HCT116 (cell line): ENCODE measurements at regions not wholly inside any gene's neighbourhood (a gene's known extent, or its start where the extent isn't known, plus 50 kb on each side); places are given as distances from the start of the nearest gene placed in this dataset.

Source experiments
- ATAC-seq: fragments of 200-7000 bp; cut with Tn5 transposase; 2 replicates; pipeline ENCODE4 v1.9.1; 2020; ENCODE audit warnings: mild to moderate bottlenecking, moderate library complexity
- BruUV-seq: library from RNA; stranded (reverse); fragments of 400-500 nt; replicated peaks from 2 replicates; lab custom pipeline; 2021; lab: Mats Ljungman, UMichigan
- CTCF ChIA-PET: fragments of 300-600 bp; sonication (Branson Sonifier 250); formaldehyde crosslinking; loops from one replicate; lab custom pipeline; 2021; ENCODE audit warnings: antibody characterized with exemption; lab: Charles Lee
- POLR2A ChIA-PET: fragments of 300-600, 350-600 bp; sonication (Branson Sonifier 250); formaldehyde crosslinking; loops from one replicate; lab custom pipeline; 2021; ENCODE audit warnings: antibody characterized with exemption; lab: Charles Lee
- RAD21 ChIA-PET, 2 experiments: fragments of 300-600 bp; sonication (Branson Sonifier 250); formaldehyde crosslinking; loops; one replicate each; lab custom pipeline; 2023; ENCODE audit warnings: low total read pairs in 2 of 2; ENCODE audit not compliant: uncharacterized antibody in 2 of 2, unreplicated experiment in 2 of 2, low non-redundant PET in 1 of 2; lab: Charles Lee
- DNase-seq: peaks from one replicate; pipeline ENCODE4 v3.0.0-alpha.2; 2010; ENCODE audit warnings: low read depth, low spot score
- H2AFZ ChIP-seq: fragments of 200-600 bp; shearing (Covaris generic), sonication (generic); 2 replicates; pipeline ENCODE4 v1.6.1; 2017; ENCODE audit warnings: low read depth, mixed run types, mixed read lengths, antibody characterized with exemption, low read length; ENCODE audit not compliant: poor library complexity, severe bottlenecking
- H3K27ac ChIP-seq: 2 replicates; pipeline ENCODE4 v1.5.1; 2012; ENCODE audit warnings: low read depth, low read length
- H3K27me3 ChIP-seq: fragments of 200-600 bp; sonication (generic); 2 replicates; pipeline ENCODE4 v1.6.1; 2016; ENCODE audit warnings: mixed run types, low read length, mixed read lengths; ENCODE audit not compliant: insufficient read depth
- H3K36me3 ChIP-seq, 2 experiments: fragments of 200-500 bp in 1 of 2; fragments of 200-600 bp in 1 of 2; sonication (Bioruptor generic) in 1 of 2; sonication (generic) in 1 of 2; 2 replicates each; pipeline versions ENCODE4 v1.5.1 to v1.6.1; 2014 to 2016; ENCODE audit warnings: low read length in 2 of 2, inconsistent platforms in 1 of 2, mixed read lengths in 1 of 2, mixed run types in 1 of 2; ENCODE audit not compliant: insufficient read depth in 2 of 2, control insufficient read depth in 1 of 2
- H3K4me1 ChIP-seq, 2 experiments: fragments of 200-600 bp in 1 of 2; sonication (generic) in 1 of 2; 2 replicates each; pipeline versions ENCODE4 v1.5.1 to v1.6.1; 2012 to 2017; ENCODE audit warnings: low read length in 2 of 2, inconsistent platforms in 1 of 2, mild to moderate bottlenecking in 1 of 2, mixed read lengths in 1 of 2, mixed run types in 1 of 2, moderate library complexity in 1 of 2; ENCODE audit not compliant: insufficient read depth in 2 of 2, control insufficient read depth in 1 of 2
- H3K4me2 ChIP-seq: fragments of 200-600 bp; sonication (generic); 2 replicates; pipeline ENCODE4 v1.6.1; 2017; ENCODE audit warnings: mixed run types, low read length, mixed read lengths
- H3K4me3 ChIP-seq, 2 experiments: fragments of 200-600 bp in 1 of 2; sonication (generic) in 1 of 2; replicated peaks in 1 of 2; 2 replicates each; pipeline ENCODE4 v1.5.1; 2011 to 2016; ENCODE audit warnings: low read length in 2 of 2, control low read depth in 1 of 2, low read depth in 1 of 2, mild to moderate bottlenecking in 1 of 2, mixed read lengths in 1 of 2, mixed run types in 1 of 2
- H3K79me2 ChIP-seq: fragments of 200-600 bp; sonication (generic); 2 replicates; pipeline ENCODE4 v1.6.1; 2017; ENCODE audit warnings: mild to moderate bottlenecking, mixed run types, low read length, moderate library complexity, mixed read lengths; ENCODE audit not compliant: insufficient read depth
- H3K9ac ChIP-seq: fragments of 200-600 bp; sonication (generic); 2 replicates; pipeline ENCODE4 v1.6.1; 2016; ENCODE audit warnings: low read length, mixed read lengths
- H3K9me2 ChIP-seq: fragments of 200-600 bp; sonication (generic), shearing (Covaris generic); 2 replicates; pipeline ENCODE4 v1.6.1; 2017; ENCODE audit warnings: mixed run types, mild to moderate bottlenecking, moderate library complexity; ENCODE audit not compliant: insufficient read depth
- H3K9me3 ChIP-seq, 2 experiments: fragments of 200-500 bp in 1 of 2; fragments of 200-600 bp in 1 of 2; sonication (Bioruptor generic) in 1 of 2; sonication (generic) in 1 of 2; 2 replicates each; pipeline ENCODE4 v1.6.1; 2014 to 2017; ENCODE audit warnings: low read length in 2 of 2, mixed read lengths in 2 of 2, inconsistent platforms in 1 of 2, low read depth in 1 of 2, mild to moderate bottlenecking in 1 of 2, mixed run types in 1 of 2, moderate library complexity in 1 of 2; ENCODE audit not compliant: control insufficient read depth in 1 of 2, insufficient read depth in 1 of 2
- H4K20me1 ChIP-seq: fragments of 200-600 bp; sonication (generic), shearing (Covaris generic); 2 replicates; pipeline ENCODE4 v1.6.1; 2017; ENCODE audit warnings: mixed run types, mild to moderate bottlenecking, moderate library complexity; ENCODE audit not compliant: insufficient read depth
- CEBPB ChIP-seq: IDR thresholded peaks from 2 replicates; pipeline ENCODE4 v1.6.1; 2012; ENCODE audit warnings: low read depth
- CTCF ChIP-seq, 3 experiments: fragments of 200-600 bp in 1 of 3; sonication (generic) in 1 of 3; IDR thresholded peaks in 2 of 3; conservative IDR thresholded peaks in 1 of 3; 2 replicates each; pipeline ENCODE4 v1.5.1; 2012 to 2017; ENCODE audit warnings: low read depth in 2 of 3, low read length in 2 of 3, antibody characterized with exemption in 1 of 3, borderline replicate concordance in 1 of 3, control low read depth in 1 of 3, mild to moderate bottlenecking in 1 of 3, mixed read lengths in 1 of 3, mixed run types in 1 of 3, moderate library complexity in 1 of 3; ENCODE audit not compliant: insufficient read depth in 1 of 3
- EGR1 ChIP-seq: IDR thresholded peaks from 2 replicates; pipeline ENCODE4 v1.6.1; 2012; ENCODE audit warnings: low read depth
- ELF1 ChIP-seq: IDR thresholded peaks from 2 replicates; pipeline ENCODE4 v1.6.1; 2012; ENCODE audit warnings: low read depth, borderline replicate concordance
- EZH2 ChIP-seq: fragments of 200-600 bp; sonication (generic); IDR thresholded peaks from 2 replicates; pipeline ENCODE4 v1.6.1; 2017; ENCODE audit warnings: antibody characterized with exemption, mixed run types
- EZH2phosphoT487 ChIP-seq: fragments of 200-600 bp; IDR thresholded peaks from 2 replicates; pipeline ENCODE4 v1.6.1; 2018; ENCODE audit warnings: antibody characterized with exemption, borderline replicate concordance
- FOSL1 ChIP-seq: IDR thresholded peaks from 2 replicates; pipeline ENCODE4 v1.6.1; 2012; ENCODE audit warnings: low read depth
- JUND ChIP-seq: IDR thresholded peaks from 2 replicates; pipeline ENCODE4 v1.6.1; 2012
- POLR2A ChIP-seq: IDR thresholded peaks from 2 replicates; pipeline ENCODE4 v1.7.0; 2011; ENCODE audit warnings: borderline replicate concordance; ENCODE audit not compliant: insufficient read depth, insufficient read length; ENCODE audit errors: extremely low read depth
- POLR2AphosphoS5 ChIP-seq: IDR thresholded peaks from 2 replicates; pipeline ENCODE4 v1.6.1; 2011; ENCODE audit warnings: mild to moderate bottlenecking, low read depth, low read length, moderate library complexity
- RAD21 ChIP-seq: IDR thresholded peaks from 2 replicates; pipeline ENCODE4 v1.6.1; 2012; ENCODE audit warnings: low read depth, mild to moderate bottlenecking
- SIN3A ChIP-seq: IDR thresholded peaks from 2 replicates; pipeline ENCODE4 v1.6.1; 2012; ENCODE audit warnings: low read depth
- SP1 ChIP-seq: IDR thresholded peaks from 2 replicates; pipeline ENCODE4 v1.6.1; 2012; ENCODE audit warnings: low read depth
- SRF ChIP-seq: IDR thresholded peaks from 2 replicates; pipeline ENCODE4 v1.6.1; 2012; ENCODE audit warnings: low read depth
- YY1 ChIP-seq: IDR thresholded peaks from 2 replicates; pipeline ENCODE4 v1.6.1; 2011; ENCODE audit warnings: low read length, low read depth, moderate library complexity, mild to moderate bottlenecking; ENCODE audit not compliant: insufficient replicate concordance; ENCODE audit errors: extremely low read depth
- ZFX ChIP-seq: fragments of 450-650 bp; IDR thresholded peaks from 2 replicates; pipeline ENCODE4 v1.6.1; 2017
- intact Hi-C: fragments of 100-400 bp; cut with micrococcal nuclease; formaldehyde crosslinking; loops from 2 replicates; pipeline ENCODE4 v1.10.0; 2022
- TF ChIP-seq, protein P1 (sequence below): IDR thresholded peaks from 2 replicates; pipeline ENCODE4 v1.6.1; 2012; ENCODE audit warnings: low read depth
- TF ChIP-seq, protein P2 (sequence below): IDR thresholded peaks from 2 replicates; pipeline ENCODE4 v1.6.1; 2012
- TF ChIP-seq, protein P3 (sequence below): IDR thresholded peaks from 2 replicates; pipeline ENCODE4 v1.6.1; 2012

GRCh38 chr7:81185072-81185471 is 266.2 kb upstream of the SEMA3C start:
- no peaks in the 10 kb centered on the region for H3K9me3 ChIP-seq
- H3K36me3 ChIP-seq = no peaks in the 10 kb centered on the region
- no peak overlapping the region for H3K4me2 ChIP-seq
- no peaks in the 10 kb centered on the region for H3K9me2 ChIP-seq
- no peak overlapping the region for H3K27ac ChIP-seq
- BruUV-seq = no TSS peak
- DNase-seq (no peak), ATAC-seq (no peak)
- RAD21 ChIA-PET = no interaction called here
- no peak overlapping the region for H3K4me3 ChIP-seq
- no peak for TF ChIP-seq POLR2A
- no peak for TF ChIP-seq EZH2phosphoT487
- TF ChIP-seq, protein P1, sequence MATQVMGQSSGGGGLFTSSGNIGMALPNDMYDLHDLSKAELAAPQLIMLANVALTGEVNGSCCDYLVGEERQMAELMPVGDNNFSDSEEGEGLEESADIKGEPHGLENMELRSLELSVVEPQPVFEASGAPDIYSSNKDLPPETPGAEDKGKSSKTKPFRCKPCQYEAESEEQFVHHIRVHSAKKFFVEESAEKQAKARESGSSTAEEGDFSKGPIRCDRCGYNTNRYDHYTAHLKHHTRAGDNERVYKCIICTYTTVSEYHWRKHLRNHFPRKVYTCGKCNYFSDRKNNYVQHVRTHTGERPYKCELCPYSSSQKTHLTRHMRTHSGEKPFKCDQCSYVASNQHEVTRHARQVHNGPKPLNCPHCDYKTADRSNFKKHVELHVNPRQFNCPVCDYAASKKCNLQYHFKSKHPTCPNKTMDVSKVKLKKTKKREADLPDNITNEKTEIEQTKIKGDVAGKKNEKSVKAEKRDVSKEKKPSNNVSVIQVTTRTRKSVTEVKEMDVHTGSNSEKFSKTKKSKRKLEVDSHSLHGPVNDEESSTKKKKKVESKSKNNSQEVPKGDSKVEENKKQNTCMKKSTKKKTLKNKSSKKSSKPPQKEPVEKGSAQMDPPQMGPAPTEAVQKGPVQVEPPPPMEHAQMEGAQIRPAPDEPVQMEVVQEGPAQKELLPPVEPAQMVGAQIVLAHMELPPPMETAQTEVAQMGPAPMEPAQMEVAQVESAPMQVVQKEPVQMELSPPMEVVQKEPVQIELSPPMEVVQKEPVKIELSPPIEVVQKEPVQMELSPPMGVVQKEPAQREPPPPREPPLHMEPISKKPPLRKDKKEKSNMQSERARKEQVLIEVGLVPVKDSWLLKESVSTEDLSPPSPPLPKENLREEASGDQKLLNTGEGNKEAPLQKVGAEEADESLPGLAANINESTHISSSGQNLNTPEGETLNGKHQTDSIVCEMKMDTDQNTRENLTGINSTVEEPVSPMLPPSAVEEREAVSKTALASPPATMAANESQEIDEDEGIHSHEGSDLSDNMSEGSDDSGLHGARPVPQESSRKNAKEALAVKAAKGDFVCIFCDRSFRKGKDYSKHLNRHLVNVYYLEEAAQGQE = no peak
- no peak for TF ChIP-seq CEBPB
- TF ChIP-seq, protein P2, sequence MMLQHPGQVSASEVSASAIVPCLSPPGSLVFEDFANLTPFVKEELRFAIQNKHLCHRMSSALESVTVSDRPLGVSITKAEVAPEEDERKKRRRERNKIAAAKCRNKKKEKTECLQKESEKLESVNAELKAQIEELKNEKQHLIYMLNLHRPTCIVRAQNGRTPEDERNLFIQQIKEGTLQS = no peak
- TF ChIP-seq, protein P3, sequence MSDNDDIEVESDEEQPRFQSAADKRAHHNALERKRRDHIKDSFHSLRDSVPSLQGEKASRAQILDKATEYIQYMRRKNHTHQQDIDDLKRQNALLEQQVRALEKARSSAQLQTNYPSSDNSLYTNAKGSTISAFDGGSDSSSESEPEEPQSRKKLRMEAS = no peak
- TF ChIP-seq EGR1 = no peak
- no peak for TF ChIP-seq JUND
- no peak for TF ChIP-seq YY1
- no peak for TF ChIP-seq SIN3A
- TF ChIP-seq ZFX = no peak
- TF ChIP-seq RAD21 = no peak
- TF ChIP-seq SP1 = no peak
- TF ChIP-seq POLR2AphosphoS5 = no peak
- TF ChIP-seq ELF1 = no peak
- no peak for TF ChIP-seq CTCF (IDR thresholded peaks at IDR 0.05 in 2 of 3, conservative IDR thresholded peaks at IDR 0.05 in 1 of 3; ENCODE audit: borderline replicate concordance in 1 of 3, insufficient read depth in 1 of 3, low read depth in 2 of 3, low read length in 2 of 3)
- TF ChIP-seq FOSL1 = no peak
- no peak for TF ChIP-seq EZH2
- TF ChIP-seq SRF = no peak
- H3K27me3 ChIP-seq = no peaks in the 10 kb centered on the region
- no peaks in the 10 kb centered on the region for H3K79me2 ChIP-seq
- CTCF ChIA-PET = no interaction called here
- intact Hi-C loops = no loop called here
- no peaks in the 10 kb centered on the region for H4K20me1 ChIP-seq
- no peaks in the 10 kb centered on the region for H3K4me1 ChIP-seq
- POLR2A ChIA-PET = no interaction called here
- H2AFZ ChIP-seq = no peak overlapping the region
- H3K9ac ChIP-seq = no peak overlapping the region
